Lung (tissue), 11 donors: ENCODE measurements at regions not wholly inside any gene's neighbourhood (a gene's known extent, or its start where the extent isn't known, plus 50 kb on each side); places are given as distances from the start of the nearest gene placed in this dataset.

Experiments
- ATAC-seq: fragments of 200-7000 bp; cut with Tn5 transposase; one replicate; pipeline ENCODE4 v1.9.1; 2020; ENCODE audit warnings: moderate number of reproducible peaks; ENCODE audit not compliant: insufficient read depth, low FRiP score
- DNase-seq, 3 donors: peaks; one replicate each; pipeline ENCODE4 v3.0.0-alpha.2; 2013 to 2017
- H3K27ac ChIP-seq, 2 donors: one replicate each; pipeline ENCODE4 v1.5.1; 2013; ENCODE audit warnings: mild to moderate bottlenecking in 2 of 2, moderate library complexity in 2 of 2, control low read depth in 1 of 2, inconsistent platforms in 1 of 2, low read depth in 1 of 2, low read length in 1 of 2
- H3K27me3 ChIP-seq, 3 donors: one replicate each; pipeline ENCODE4 v1.5.1; 2013; ENCODE audit warnings: low read length in 2 of 3; ENCODE audit not compliant: control insufficient read depth in 3 of 3, insufficient read depth in 3 of 3
- H3K36me3 ChIP-seq, 4 donors: one replicate each; pipeline ENCODE4 v1.5.1; 2013; ENCODE audit warnings: low read length in 4 of 4, mild to moderate bottlenecking in 1 of 4, moderate library complexity in 1 of 4; ENCODE audit not compliant: control insufficient read depth in 4 of 4, insufficient read depth in 4 of 4
- H3K4me1 ChIP-seq, 5 donors: one replicate each; pipeline ENCODE4 v1.5.1; 2013; ENCODE audit warnings: low read length in 5 of 5, mild to moderate bottlenecking in 2 of 5, moderate library complexity in 1 of 5; ENCODE audit not compliant: control insufficient read depth in 5 of 5, insufficient read depth in 5 of 5
- H3K4me3 ChIP-seq: one replicate; pipeline ENCODE4 v1.5.1; 2013; ENCODE audit warnings: mild to moderate bottlenecking, control low read depth, moderate library complexity
- H3K9ac ChIP-seq, 2 donors: one replicate each; pipeline ENCODE4 v1.5.1; 2013; ENCODE audit warnings: low read length in 2 of 2, control low read depth in 1 of 2; ENCODE audit not compliant: insufficient read depth in 1 of 2
- H3K9me3 ChIP-seq, 4 donors: one replicate each; pipeline ENCODE4 v1.5.1; 2013; ENCODE audit warnings: low read length in 3 of 4, mild to moderate bottlenecking in 1 of 4, moderate library complexity in 1 of 4; ENCODE audit not compliant: control insufficient read depth in 4 of 4, insufficient read depth in 3 of 4
- WGBS, 2 donors: extraction: QIAGEN DNeasy Blood & Tissue Kit; methylation state at CpG; one replicate each; pipeline ENCODE4 v1.1.7; 2013; 5-methylcytosine and 5-hydroxymethylcytosine counted together
- TF ChIP-seq, protein P1 (sequence below): IDR thresholded peaks from 2 replicates; pipeline ENCODE4 v1.5.1; 2012; ENCODE audit warnings: mild to moderate bottlenecking; ENCODE audit errors: control extremely low read depth, extremely low read depth
- donor health status: control.
- donor health status: control.
- donor health status: Bipolar disorder and iron deficiency.
- donor health status: healthy.
- donor health status: DM: yes; HTN: yes; CAD: no.

DNA sequence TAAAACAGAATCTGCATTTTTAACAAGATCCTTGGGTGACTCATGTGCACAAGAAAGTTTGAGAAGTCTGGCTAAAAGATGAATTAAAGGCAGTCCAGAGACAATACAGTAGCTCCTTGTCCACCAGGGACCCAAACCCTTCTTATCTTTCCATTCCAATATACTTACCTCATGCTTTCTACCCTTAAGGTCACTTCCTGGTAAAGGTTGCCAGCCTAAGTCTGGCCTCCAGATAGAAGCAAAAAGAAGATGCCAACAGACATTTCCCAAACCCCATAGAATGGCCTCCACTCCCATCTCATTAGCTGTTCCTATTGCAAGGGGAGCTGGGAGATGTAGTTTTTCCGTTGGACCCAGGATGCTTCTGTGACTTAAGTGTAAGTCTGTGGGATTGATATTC lies 101.4 kb upstream of the XYLT1 start:
- peaks cover 0 to 3% (median 0%) of the 10 kb centered on the region in 3 donors for H3K27me3 ChIP-seq
- no peak for ATAC-seq
- TF ChIP-seq, protein P1, sequence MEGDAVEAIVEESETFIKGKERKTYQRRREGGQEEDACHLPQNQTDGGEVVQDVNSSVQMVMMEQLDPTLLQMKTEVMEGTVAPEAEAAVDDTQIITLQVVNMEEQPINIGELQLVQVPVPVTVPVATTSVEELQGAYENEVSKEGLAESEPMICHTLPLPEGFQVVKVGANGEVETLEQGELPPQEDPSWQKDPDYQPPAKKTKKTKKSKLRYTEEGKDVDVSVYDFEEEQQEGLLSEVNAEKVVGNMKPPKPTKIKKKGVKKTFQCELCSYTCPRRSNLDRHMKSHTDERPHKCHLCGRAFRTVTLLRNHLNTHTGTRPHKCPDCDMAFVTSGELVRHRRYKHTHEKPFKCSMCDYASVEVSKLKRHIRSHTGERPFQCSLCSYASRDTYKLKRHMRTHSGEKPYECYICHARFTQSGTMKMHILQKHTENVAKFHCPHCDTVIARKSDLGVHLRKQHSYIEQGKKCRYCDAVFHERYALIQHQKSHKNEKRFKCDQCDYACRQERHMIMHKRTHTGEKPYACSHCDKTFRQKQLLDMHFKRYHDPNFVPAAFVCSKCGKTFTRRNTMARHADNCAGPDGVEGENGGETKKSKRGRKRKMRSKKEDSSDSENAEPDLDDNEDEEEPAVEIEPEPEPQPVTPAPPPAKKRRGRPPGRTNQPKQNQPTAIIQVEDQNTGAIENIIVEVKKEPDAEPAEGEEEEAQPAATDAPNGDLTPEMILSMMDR = no peak
- no peaks in the 10 kb centered on the region for H3K4me1 ChIP-seq
- no peak overlapping the region for H3K4me3 ChIP-seq
- DNase-seq = no peak
- no peaks in the 10 kb centered on the region for H3K9me3 ChIP-seq
- H3K27ac ChIP-seq = no peak overlapping the region
- no peaks in the 10 kb centered on the region for H3K36me3 ChIP-seq
- WGBS, 2 donors = 75 to 95% methylated on average over 1 of the region's 1 CpG
- no peak overlapping the region for H3K9ac ChIP-seq

DNA sequence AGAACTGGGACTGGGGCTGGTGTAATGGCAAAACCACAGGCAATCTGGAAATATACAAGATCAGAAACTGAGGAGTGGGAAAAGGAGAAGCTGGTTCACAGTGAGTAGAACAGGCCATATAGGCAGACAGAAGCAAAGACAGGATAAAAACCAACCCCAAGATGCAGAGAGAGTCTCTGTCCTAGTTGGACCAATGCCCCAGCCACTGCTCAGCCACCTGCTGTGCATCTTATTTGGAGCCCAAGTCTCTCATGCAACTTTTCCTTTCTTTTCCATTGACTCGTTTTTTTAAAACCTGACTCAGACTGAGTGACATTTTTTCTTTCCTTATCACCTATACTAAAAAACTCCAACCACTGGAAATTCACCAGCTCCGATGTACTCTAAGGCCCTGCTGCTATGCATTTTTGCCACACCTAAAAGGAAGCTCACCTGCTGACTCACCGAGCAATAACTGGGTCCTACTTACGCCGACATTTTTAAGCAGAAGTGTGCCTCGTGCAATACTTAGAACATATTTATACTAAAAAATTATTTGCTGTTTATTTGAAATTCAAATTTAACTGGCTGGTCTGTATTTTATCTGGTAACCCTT lies 100.8 kb upstream of the XYLT1 start:
- 55 to 79% methylated on average over 6 of the region's 6 CpGs for WGBS, 2 donors
- no peak for ATAC-seq

DNA sequence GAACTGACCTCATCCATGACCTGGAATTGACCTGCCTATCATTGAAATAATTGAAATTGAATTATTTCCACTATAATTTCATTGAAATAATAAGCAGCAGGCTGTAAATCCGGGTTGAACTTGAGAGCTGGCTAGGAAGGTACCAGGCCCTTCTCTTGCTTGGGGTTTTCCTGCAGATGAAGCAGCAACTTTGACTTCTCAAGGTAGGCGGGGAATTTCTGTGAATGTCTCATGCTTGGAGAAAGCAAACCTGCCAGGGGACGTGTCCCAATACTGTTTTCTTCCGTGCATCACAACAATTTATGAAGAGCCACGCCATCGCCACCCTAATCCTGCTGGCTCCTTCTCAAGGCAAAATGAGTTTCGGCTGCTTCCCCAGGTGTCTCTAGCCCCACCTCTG lies 97.5 kb upstream of the XYLT1 start:
- Histone ChIP-seq H3K4me1 (no peaks in the 10 kb centered on the region), H3K9me3 (peaks cover 0 to 2% (median 0%) of the 10 kb centered on the region in 4 donors), H3K27me3 (peaks cover 0 to 3% (median 0%) of the 10 kb centered on the region in 3 donors), H3K4me3 (no peak overlapping the region), H3K36me3 (no peaks in the 10 kb centered on the region), H3K9ac (no peak overlapping the region), H3K27ac (no peak overlapping the region)
- ATAC-seq (no peak), DNase-seq (no peak)
- TF ChIP-seq, protein P1 = no peak
- WGBS, 2 donors = 87 to 91% methylated on average over 7 of the region's 7 CpGs

More for the DNA sequence above, 100.8 kb upstream of the XYLT1 start:
- Histone ChIP-seq H3K9me3 (no peaks in the 10 kb centered on the region), H3K4me3 (no peak overlapping the region), H3K4me1 (no peaks in the 10 kb centered on the region), H3K27me3 (peaks cover 0 to 3% (median 0%) of the 10 kb centered on the region in 3 donors), H3K9ac (no peak overlapping the region), H3K36me3 (no peaks in the 10 kb centered on the region), H3K27ac (no peak overlapping the region)
- no peak for DNase-seq
- TF ChIP-seq, protein P1 = no peak

DNA sequence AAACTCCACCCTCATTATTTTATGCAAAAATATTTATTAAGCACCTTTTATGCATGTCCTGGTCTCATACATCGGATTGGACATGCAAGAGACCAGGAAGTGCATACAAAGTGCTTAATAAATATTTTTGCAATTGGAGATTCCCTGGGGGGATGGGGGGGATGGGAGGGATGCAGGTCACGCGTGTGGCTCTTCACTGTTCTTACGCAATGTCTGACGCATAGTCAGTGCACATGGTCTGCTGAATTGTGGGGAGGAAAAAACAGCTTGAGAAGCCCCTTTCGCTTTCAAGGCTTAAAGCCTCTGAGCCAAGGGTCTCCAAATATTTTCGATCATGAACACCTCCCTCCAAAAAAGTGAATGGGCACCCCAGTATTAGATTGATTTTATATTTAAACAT lies 96.7 kb upstream of the XYLT1 start:
- H3K4me1 ChIP-seq = no peaks in the 10 kb centered on the region
- ATAC-seq = no peak
- peaks cover 0 to 3% (median 0%) of the 10 kb centered on the region in 3 donors for H3K27me3 ChIP-seq
- H3K27ac ChIP-seq = no peak overlapping the region
- DNase-seq = no peak
- WGBS, 2 donors = 75 to 80% methylated on average over 7 of the region's 7 CpGs
- H3K9me3 ChIP-seq = peaks cover 0 to 2% (median 0%) of the 10 kb centered on the region in 4 donors
- no peaks in the 10 kb centered on the region for H3K36me3 ChIP-seq
- TF ChIP-seq, protein P1 = no peak
- no peak overlapping the region for H3K4me3 ChIP-seq
- no peak overlapping the region for H3K9ac ChIP-seq
